Endothelial cell of umbilical vein (primary cell): ENCODE measurements at regions not wholly inside any gene's neighbourhood (a gene's known extent, or its start where the extent isn't known, plus 50 kb on each side); places are given as distances from the start of the nearest gene placed in this dataset.

ENCODE experiments used
- BruUV-seq: library from RNA; stranded (reverse); fragments of 400-500 nt; replicated peaks from 2 replicates; lab custom pipeline; 2021; lab: Mats Ljungman, UMichigan
- CTCF ChIA-PET: fragments of 300-600, 350-600 bp; sonication (Branson Sonifier 250); formaldehyde crosslinking; loops from one replicate; lab custom pipeline; 2021; ENCODE audit warnings: antibody characterized with exemption, inconsistent platforms; lab: Charles Lee
- POLR2A ChIA-PET: fragments of 300-600, 350-600 bp; sonication (Branson Sonifier 250); formaldehyde crosslinking; loops from one replicate; lab custom pipeline; 2021; ENCODE audit warnings: antibody characterized with exemption, inconsistent platforms; lab: Charles Lee
- DNase-seq: peaks from one replicate; pipeline ENCODE4 v3.0.0-alpha.2; 2011; ENCODE audit warnings: low read depth, low spot score
- FAIRE-seq: peaks from 2 replicates; lab custom pipeline; 2011; peaks lifted over from hg19 to GRCh38; lab: Jason Lieb, UNC
- H2AFZ ChIP-seq: 2 replicates; pipeline ENCODE4 v1.6.0; 2012; ENCODE audit warnings: low read depth, low read length, control low read depth, inconsistent platforms
- H3K27ac ChIP-seq: 2 replicates; pipeline ENCODE4 v1.5.1; 2011; ENCODE audit warnings: low read depth, mild to moderate bottlenecking, control low read depth, low read length, moderate library complexity; ENCODE audit not compliant: insufficient read depth
- H3K27me3 ChIP-seq, 2 experiments: 2 replicates each; pipeline versions ENCODE4 v1.6.0 to v1.6.1; 2011; ENCODE audit warnings: low read length in 2 of 2, mixed read lengths in 1 of 2; ENCODE audit not compliant: control insufficient read depth in 2 of 2, insufficient read depth in 2 of 2
- H3K36me3 ChIP-seq, 2 experiments: 2 replicates in 1 of 2; 3 replicates in 1 of 2; pipeline ENCODE4 v1.5.1; 2011; ENCODE audit warnings: low read length in 2 of 2, mild to moderate bottlenecking in 1 of 2, moderate library complexity in 1 of 2; ENCODE audit not compliant: control insufficient read depth in 2 of 2, insufficient read depth in 2 of 2; ENCODE audit errors: extremely low read depth in 1 of 2
- H3K4me1 ChIP-seq: 3 replicates; pipeline ENCODE4 v1.5.1; 2011; ENCODE audit warnings: mild to moderate bottlenecking, low read length; ENCODE audit not compliant: control insufficient read depth, insufficient read depth; ENCODE audit errors: extremely low read depth
- H3K4me2 ChIP-seq: 2 replicates; pipeline ENCODE4 v1.6.1; 2011; ENCODE audit warnings: low read length, control low read depth, mixed read lengths; ENCODE audit not compliant: insufficient read depth
- H3K4me3 ChIP-seq, 3 experiments: fragments of 200-600 bp in 1 of 3; sonication (generic), shearing (Covaris generic) in 1 of 3; replicated peaks in 1 of 3; 2 replicates each; pipeline ENCODE4 v1.5.1; 2011 to 2016; ENCODE audit warnings: control low read depth in 3 of 3, low read length in 3 of 3, mild to moderate bottlenecking in 2 of 3, inconsistent platforms in 1 of 3, low read depth in 1 of 3, moderate library complexity in 1 of 3; ENCODE audit not compliant: insufficient read depth in 1 of 3
- H3K79me2 ChIP-seq: 2 replicates; pipeline ENCODE4 v1.6.0; 2012; ENCODE audit warnings: low read length, inconsistent platforms; ENCODE audit not compliant: control insufficient read depth, insufficient read depth
- H3K9ac ChIP-seq: replicated peaks from 2 replicates; pipeline ENCODE3; 2011; ENCODE audit warnings: low read length, control low read depth; ENCODE audit not compliant: insufficient read depth; ENCODE audit errors: extremely low read depth
- H3K9me1 ChIP-seq: replicated peaks from 3 replicates; pipeline ENCODE4 v1.6.0; 2011; ENCODE audit warnings: mild to moderate bottlenecking, low read length; ENCODE audit not compliant: control insufficient read depth, insufficient read depth; ENCODE audit errors: extremely low read depth
- H3K9me3 ChIP-seq: replicated peaks from 2 replicates; pipeline ENCODE4 v1.5.1; 2012; ENCODE audit warnings: low read length, inconsistent platforms; ENCODE audit not compliant: control insufficient read depth, insufficient read depth
- H4K20me1 ChIP-seq: replicated peaks from 2 replicates; pipeline ENCODE3; 2011; ENCODE audit warnings: mild to moderate bottlenecking, low read length; ENCODE audit not compliant: control insufficient read depth, insufficient read depth; ENCODE audit errors: extremely low read depth
- EZH2 ChIP-seq: IDR thresholded peaks from 2 replicates; pipeline ENCODE4 v1.6.1; 2012; ENCODE audit warnings: borderline replicate concordance, low read depth, mild to moderate bottlenecking, moderate library complexity, low read length, inconsistent platforms; ENCODE audit not compliant: severe bottlenecking
- FOS ChIP-seq: IDR thresholded peaks from 2 replicates; pipeline ENCODE4 v1.6.1; 2011; ENCODE audit warnings: mild to moderate bottlenecking, low read length, moderate library complexity, borderline replicate concordance; ENCODE audit not compliant: insufficient read depth
- GATA2 ChIP-seq: IDR thresholded peaks from 2 replicates; pipeline ENCODE4 v1.7.0; 2011; ENCODE audit warnings: low read depth, mild to moderate bottlenecking, moderate library complexity, mixed read lengths, low read length; ENCODE audit not compliant: insufficient read length, insufficient read depth
- JUN ChIP-seq: IDR thresholded peaks from 2 replicates; pipeline ENCODE4 v1.6.1; 2011; ENCODE audit warnings: borderline replicate concordance, low read depth; ENCODE audit not compliant: insufficient read length, insufficient read depth
- MYC ChIP-seq: IDR thresholded peaks from one replicate; pipeline ENCODE4 v1.6.1; 2011; ENCODE audit warnings: mild to moderate bottlenecking, low read depth, low read length
- POLR2A ChIP-seq: IDR thresholded peaks from 2 replicates; pipeline ENCODE4 v1.6.1; 2012; ENCODE audit warnings: low read depth, mild to moderate bottlenecking, control low read depth, low read length
- POLR2AphosphoS5 ChIP-seq: IDR thresholded peaks from 2 replicates; pipeline ENCODE4 v1.6.1; 2012; ENCODE audit warnings: low read depth, mild to moderate bottlenecking, control low read depth, low read length, moderate library complexity; ENCODE audit not compliant: insufficient read depth
- dilution Hi-C: fragments of 300-500 bp; cut with MboI; formaldehyde crosslinking; loops from one replicate; pipeline ENCODE4 v1.15.0; 2019; ENCODE audit warnings: low sequenced_read_pairs; ENCODE audit not compliant: extremely low pct_ligation_motif_present
- intact Hi-C: fragments of 100-400 bp; cut with micrococcal nuclease; formaldehyde crosslinking; loops from one replicate; pipeline ENCODE4 v1.10.0; 2022
- TF ChIP-seq, protein P1 (sequence below), 2 donors: IDR thresholded peaks; 1 replicate in 1 of 2; 2 replicates in 1 of 2; pipeline ENCODE4 v1.5.1; 2011; ENCODE audit warnings: low read length in 2 of 2, mild to moderate bottlenecking in 2 of 2, moderate library complexity in 2 of 2, control low read depth in 1 of 2, inconsistent platforms in 1 of 2, low read depth in 1 of 2; ENCODE audit not compliant: insufficient read depth in 1 of 2; ENCODE audit errors: extremely low read depth in 1 of 2
- TF ChIP-seq, protein P2 (sequence below): IDR thresholded peaks from 2 replicates; pipeline ENCODE4 v1.6.1; 2011; ENCODE audit not compliant: insufficient read depth, insufficient read length

DNA sequence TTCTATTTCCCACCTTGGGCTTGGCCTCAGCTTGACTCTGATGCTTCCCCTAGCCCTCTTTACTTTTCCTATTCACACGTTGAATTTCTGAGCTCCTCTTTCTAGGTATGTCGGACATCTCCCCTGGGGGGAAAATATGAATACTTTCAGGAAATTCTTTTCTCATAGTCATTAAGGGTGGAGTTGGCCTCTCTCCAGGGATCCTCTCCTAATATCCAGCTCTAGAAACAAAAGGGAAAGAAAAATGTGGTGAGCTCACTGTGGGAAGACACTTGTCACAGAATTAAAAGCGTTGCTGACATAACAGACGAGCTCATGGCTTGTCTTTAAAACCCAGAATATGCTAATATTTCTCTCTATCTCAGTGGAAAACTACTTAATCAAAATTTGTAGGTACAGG, 132.7 kb upstream of the MEX3C start:
- DNase-seq (no peak), FAIRE-seq (no peak)
- Histone ChIP-seq H3K79me2 (no peaks in the 10 kb centered on the region), H3K9me1 (no peaks in the 10 kb centered on the region), H2AFZ (no peak overlapping the region), H3K4me3 (no peak overlapping the region), H4K20me1 (no peaks in the 10 kb centered on the region), H3K9ac (no peak overlapping the region), H3K36me3 (no peaks in the 10 kb centered on the region), H3K9me3 (no peaks in the 10 kb centered on the region), H3K27ac (no peak overlapping the region), H3K27me3 (no peaks in the 10 kb centered on the region), H3K4me2 (no peak overlapping the region), H3K4me1 (no peaks in the 10 kb centered on the region)
- dilution Hi-C loops (no loop called here), intact Hi-C loops (no loop called here)
- TF ChIP-seq GATA2 (no peak), JUN (no peak), POLR2A (no peak), MYC (no peak), EZH2 (no peak), FOS (no peak), POLR2AphosphoS5 (no peak)
- TF ChIP-seq, protein P1, sequence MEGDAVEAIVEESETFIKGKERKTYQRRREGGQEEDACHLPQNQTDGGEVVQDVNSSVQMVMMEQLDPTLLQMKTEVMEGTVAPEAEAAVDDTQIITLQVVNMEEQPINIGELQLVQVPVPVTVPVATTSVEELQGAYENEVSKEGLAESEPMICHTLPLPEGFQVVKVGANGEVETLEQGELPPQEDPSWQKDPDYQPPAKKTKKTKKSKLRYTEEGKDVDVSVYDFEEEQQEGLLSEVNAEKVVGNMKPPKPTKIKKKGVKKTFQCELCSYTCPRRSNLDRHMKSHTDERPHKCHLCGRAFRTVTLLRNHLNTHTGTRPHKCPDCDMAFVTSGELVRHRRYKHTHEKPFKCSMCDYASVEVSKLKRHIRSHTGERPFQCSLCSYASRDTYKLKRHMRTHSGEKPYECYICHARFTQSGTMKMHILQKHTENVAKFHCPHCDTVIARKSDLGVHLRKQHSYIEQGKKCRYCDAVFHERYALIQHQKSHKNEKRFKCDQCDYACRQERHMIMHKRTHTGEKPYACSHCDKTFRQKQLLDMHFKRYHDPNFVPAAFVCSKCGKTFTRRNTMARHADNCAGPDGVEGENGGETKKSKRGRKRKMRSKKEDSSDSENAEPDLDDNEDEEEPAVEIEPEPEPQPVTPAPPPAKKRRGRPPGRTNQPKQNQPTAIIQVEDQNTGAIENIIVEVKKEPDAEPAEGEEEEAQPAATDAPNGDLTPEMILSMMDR (IDR thresholded peaks at IDR 0.05; ENCODE audit: extremely low read depth in 1 of 2, insufficient read depth in 1 of 2, low read depth in 1 of 2, low read length in 2 of 2): no peak
- TF ChIP-seq, protein P2, sequence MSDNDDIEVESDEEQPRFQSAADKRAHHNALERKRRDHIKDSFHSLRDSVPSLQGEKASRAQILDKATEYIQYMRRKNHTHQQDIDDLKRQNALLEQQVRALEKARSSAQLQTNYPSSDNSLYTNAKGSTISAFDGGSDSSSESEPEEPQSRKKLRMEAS: no peak
- no TSS peak for BruUV-seq
- POLR2A ChIA-PET: no interaction called here
- CTCF ChIA-PET: no interaction called here
